Globus pallidus (tissue), 1 donor: ENCODE measurements at regions not wholly inside any gene's neighbourhood (a gene's known extent, or its start where the extent isn't known, plus 50 kb on each side); places are given as distances from the start of the nearest gene placed in this dataset.
"Not testable (repeated sequence)": the region's sequence is repeated elsewhere in the genome, so short reads cannot be mapped to it uniquely, and the experiment has no call there.

Source experiments
- DNase-seq: peaks from one replicate; pipeline ENCODE4 v3.0.0-alpha.2; 2015; ENCODE audit warnings: low spot score

DNA sequence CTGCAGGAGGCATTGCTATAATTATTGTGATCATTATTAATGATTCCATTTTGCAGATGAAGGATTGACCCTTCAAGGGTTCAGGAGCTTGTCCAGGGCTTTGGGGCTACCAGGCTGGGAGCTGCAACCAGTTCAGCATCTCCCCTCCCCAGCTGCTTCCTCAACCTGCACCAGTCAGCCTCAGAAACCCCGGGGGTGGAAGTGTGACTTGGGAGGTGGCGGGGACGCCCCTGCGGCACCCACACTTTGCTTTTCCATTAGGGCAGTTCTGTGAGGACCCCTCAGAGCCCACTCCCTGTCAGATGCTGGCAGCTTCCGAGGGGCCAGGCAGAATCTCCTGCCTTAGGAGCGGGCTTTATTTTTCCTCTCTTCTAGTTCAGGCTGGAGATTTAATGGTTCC lies 85.6 kb downstream of the OLFM1 start:
- no peak for DNase-seq

DNA sequence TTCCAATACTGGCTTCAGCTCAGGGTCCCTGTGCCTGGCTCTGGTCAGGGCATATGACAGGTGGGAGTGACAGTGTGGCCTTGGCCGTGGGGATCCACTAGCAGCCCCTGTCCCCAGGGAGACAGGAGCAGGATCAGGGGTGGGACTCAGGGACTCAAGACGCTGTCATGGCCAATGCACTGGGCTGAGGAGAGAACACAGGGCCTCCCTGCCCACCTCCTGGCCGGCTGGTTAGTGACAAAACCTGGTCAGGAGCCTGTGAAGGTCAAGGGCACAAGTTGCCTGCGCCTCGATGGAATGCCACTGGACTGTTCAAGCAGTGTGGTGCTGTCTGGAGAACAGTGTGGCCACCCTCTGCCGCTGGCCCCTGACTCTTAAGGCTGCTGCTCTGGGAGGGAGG lies 86.8 kb downstream of the OLFM1 start:
- DNase-seq, result no peak

DNA sequence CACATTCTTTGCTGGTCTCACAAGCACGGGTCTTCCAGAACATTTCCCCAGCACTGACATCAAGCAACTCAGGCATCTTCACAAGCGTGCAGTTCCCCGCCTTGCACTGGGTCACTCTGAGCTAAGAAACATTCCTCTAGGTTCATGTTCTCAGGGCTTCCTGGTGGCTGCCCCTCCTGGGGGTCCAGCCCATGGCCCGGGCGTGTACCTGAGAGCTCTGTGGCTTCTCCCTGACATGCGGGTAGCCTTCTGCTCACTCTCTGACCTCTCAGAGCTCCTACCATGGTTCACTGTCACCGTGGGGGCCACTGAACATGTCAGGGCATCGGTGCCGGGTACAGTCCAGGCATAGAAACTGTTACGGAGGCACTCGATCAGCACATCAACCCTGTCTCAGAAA lies 87.5 kb downstream of the OLFM1 start:
- DNase-seq, result no peak

DNA sequence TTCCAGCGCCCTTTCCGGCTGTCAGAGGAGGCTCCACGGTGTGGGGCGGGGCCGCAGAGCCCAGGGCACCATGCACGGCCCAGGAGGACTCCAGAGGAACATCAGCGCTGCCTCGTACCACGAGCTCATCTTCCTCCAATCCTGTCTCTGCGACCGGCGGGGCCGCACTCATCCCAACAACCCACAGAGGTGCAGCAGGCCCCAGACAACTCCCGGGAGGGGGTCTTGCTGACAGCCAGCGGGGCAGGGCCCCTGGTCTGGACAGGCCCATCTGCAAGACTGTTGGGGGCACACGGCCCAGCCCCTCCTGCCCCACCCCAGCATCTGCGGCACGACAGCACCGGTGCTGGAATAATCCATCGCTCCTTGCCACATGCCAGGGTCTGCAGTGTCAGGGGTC lies 88.8 kb downstream of the OLFM1 start:
- no peak for DNase-seq

DNA sequence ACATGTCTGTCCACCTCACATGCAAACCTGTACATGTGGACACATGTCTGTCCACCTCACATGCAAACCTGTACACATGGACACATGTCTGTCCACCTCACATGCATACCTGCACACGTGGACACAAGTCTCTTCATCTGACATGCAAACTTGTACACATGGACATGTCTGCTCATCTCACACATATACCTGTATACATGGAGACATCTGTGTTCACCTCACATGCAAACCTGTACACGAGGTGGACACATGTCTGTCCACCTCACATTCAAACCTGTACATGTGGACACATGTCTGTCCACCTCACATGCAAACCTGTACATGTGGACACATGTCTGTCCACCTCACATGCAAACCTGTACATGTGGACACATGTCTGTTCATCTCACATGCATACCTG lies 90.1 kb downstream of the OLFM1 start:
- DNase-seq, result not testable (repeated sequence)

DNA sequence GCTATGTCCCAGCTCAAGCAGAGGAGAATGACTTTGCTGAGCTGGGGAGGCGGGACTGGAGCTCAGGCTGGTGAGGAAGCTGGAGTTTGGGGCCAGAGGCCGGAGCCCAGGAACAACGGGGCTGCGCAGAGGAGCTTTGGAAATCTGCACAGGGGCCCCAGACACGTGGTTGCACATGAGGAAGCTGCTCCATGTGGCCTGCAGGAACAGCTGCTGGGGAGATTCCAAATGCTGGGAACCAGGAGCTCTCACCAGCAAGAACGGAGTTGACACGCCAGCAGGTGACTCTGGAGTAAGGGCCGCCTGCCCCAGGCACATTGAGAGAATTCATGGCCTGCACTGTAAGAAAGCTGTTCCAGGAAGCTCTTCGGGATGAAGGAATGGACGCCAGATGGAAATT lies 91.0 kb downstream of the OLFM1 start:
- no peak for DNase-seq

DNA sequence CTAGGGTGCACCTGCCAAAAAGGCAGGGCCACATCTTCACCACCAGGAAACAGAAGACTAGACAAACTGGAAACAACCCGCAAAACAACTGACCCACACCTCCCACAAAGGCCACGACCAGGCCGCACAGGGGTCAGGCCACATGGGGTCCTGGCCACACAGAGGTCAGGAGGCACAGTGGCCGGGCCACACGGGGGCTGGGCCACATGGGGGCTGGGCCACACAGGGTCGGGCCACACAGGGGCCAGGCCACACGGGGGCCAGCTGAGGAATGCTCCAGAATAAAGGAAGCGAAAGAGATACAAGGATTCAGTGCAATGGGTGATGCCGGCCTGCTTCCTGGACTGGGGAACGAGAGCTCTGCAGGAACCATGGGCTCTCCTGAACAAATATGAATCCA lies 91.6 kb downstream of the OLFM1 start:
- no peak for DNase-seq

DNA sequence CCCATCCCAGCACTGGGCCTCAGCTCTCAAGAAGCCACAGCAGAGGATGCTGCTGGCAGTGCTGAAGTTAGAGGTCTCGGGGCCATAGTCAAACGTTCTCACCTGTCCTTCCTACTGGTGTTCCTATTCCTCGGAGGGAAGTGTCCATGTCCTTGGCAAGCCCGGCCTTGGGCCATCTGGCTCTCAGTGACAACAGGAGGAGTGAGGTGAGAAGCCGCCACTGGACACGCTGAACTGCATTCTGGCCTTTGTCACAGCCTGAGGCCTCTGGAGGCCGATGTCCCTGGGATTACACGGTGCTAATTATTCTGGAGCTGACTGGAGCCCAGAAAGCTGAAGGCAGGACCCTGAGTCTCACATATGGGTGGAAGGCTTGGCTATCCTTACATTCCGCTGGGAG lies 92.5 kb downstream of the OLFM1 start:
- no peak for DNase-seq

DNA sequence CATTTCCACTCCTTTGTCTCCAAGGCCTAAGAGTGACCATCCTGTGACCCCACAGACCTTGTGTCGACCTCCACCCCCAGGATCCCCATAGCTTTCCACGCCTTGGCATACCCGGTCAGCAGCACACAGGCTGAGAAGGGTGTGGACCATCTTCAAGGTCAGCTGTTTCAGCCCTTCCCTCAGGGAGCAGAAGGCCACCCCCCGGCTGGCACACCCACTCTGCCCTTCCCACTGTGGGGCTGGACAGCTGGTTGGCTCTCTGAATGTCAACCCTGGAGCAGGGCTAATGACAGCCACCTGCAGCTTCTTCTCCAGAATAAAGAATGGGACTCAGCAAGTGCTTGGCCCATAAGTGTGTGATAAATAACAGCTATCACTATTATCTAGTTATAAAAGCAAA lies 93.1 kb downstream of the OLFM1 start:
- DNase-seq, result no peak

DNA sequence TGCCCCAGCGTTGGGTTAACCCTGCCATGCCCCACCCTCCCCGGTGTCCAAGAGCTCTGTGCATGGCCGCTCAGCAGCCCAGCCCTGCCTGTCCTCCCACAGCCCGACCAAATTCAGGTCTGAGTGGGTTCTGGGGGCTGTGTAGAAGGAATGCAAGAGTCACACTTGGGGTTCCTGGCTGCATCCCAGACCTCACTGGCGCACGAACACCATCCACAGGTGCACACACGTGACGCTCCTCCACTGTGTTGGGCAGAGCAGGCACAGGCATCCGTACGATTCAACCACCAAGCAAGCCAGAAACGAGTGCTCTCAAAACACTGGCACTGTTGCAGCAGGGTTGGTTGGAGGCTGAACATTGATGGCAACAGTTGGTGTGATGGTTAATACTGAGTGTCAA lies 93.9 kb downstream of the OLFM1 start:
- DNase-seq, result no peak

DNA sequence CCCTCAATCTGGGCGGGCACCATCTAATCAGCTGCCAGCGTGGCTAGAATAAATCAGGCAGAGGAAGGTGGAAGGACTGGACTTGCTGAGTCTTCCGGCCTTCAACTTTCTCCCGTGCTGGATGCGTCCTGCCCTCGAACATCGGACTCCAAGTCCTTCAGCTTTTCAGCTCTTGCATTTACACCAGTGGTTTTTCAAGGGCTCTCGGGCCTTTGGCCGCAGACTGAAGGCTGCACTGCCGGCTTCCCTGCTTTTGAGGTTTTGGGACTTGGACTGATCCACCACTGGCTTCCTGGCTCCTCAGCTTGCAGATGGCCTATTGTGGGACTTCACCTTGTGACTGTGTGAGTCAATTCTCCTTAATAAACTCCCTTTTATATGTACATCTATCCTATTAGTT lies 94.4 kb downstream of the OLFM1 start:
- not testable (repeated sequence) for DNase-seq

DNA sequence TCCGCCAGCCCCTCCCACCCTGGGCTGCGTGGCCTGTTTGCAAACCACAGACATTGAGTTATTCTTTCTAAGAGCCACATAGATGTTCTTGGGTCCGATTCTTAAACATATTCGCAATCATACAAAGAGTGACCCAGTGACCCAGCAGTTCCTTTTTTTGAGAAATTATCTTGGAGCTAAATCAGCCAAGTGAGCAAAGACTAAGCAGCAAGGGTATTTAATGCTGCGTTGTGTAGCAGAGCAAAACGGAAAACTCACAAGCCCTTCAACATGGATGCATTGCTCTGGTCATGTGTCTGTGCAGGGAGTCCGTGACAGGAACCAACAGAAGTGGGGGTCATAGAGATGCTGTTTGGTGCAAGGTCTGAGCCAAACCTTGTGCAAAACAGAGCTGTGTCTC lies 95.6 kb downstream of the OLFM1 start:
- DNase-seq, result no peak

DNA sequence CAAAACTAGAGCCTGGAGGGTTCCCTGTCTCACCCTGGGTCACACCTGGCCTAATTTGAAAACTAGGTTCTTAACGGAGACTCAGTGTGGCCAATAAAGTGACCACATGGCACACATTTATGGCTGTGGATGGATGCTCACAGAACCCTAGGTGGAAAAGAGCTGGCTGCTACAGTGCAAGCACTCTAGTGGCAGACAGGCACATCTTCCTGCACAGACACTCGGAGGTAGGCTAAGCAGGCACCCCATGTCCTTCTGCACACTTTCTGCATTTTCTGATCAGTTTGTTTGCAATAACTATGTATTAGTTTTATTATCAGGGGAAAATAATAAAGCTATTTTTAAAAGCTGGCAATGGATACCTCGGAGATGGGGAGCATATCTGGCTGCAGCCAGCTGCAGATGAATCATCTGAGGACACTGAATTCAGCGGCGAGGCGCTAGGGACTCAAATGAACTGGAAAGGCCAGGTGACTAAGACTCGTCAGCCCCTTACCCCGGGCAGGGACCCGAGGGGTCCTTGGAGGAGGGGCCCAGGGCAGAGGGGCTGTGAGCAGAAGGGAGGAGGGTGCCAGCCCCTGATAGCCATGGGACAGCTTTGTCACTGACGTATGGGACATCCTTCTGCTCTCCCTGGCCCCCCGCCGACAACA lies 96.2 kb downstream of the OLFM1 start:
- no peak for DNase-seq

DNA sequence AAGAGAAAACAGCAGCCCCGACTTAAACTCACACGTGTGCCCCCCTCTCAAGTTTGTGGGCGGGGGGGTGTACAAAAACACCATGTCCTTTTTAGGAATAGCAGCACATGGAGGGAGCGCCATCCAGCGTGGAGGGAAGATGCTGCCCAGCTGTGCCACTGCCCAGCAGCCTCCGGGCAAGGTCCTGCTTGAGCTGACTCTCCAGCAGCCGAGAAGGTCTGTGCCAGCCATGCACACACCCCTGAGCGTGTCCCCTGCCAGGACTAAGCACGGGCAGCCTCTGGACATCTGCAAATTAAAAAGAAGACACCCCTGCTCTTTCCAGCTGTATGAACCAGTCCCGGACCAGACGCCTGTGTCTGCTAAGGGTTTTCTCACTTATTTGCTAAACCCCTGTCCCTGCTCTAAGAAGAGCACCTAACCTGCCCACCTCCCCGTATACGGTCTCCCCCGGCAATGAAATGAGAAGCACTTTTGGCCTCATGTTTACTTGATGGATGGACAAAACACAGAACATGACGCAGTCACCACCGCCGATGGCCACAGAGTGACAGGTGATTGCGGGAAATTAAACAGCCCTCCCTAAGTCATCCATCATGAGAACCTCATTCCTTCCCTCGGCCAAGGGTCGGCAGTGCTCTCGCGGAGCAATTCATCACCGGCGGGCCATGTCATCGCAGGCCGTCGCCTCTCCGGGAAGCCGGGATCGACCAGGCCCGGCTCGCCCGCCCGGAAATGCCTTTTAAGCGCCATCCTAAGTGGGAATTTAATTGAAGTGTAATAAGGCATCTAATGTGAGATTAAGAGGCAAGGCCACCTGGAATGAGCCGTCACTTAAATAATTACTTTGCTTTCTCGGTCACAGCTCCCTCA lies 96.9 kb downstream of the OLFM1 start:
- no peak for DNase-seq

DNA sequence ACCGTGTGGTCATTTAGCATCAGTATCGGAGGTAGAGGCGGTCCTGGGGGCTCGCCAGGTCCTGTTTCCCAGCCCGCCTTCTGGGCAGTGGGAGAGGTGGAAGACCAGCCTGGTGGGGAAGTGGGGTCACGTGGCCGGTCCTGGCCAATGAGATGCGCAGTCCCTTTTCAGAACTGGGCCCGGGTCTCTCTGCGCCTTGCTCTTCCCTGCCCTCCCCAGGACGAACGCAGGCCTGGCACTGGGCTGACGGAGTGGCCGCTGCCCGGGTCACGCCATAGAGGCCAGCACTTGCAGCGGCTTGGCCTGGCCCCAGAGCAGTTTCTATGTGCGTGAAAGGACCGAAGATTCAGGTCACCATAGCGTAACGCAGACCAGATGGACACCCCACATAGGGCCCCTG lies 97.6 kb downstream of the OLFM1 start:
- no peak for DNase-seq

DNA sequence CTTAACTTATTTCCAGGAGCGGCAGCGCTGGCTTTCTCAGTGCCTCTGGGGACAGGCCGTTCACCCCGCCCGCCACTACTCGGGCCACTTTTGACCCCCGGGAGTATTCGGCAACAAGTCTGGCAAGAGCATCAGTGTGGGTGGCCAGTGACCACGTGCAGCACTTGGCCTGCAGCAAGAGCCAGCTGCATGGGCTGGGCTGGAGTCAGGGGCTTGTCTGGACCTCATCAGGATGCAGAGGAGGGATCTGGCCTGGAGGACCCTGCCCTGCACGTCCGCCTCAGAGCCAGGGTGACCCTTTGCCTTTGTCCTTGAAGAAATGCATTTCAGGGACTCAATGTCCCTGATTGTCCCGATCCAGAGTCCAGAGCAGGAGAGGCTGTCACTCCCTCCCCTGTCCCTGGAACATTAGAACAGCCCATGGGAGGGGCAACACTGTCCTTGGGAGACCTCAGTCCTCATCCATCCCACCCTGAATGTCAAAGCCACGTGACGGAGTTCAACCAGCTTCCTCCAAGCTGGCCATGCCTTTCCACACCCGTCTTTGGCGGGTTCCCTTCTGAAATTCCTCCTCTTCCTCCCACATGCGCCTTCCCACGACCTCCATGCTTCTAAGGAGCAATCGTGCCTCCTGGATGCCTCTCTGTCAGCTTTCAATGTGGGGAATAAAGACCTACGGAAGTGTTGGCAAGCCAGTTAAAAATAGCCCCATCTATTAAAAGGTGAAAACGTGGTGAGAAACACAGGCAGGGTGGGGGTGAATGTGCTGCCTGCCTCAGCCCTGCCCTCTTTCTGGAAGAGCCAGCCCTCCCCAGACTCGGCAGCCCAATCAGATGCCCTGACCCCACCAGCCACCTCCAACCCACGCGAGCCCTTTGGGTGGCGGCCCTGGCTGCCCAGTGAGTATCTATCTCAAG lies 99.0 kb downstream of the OLFM1 start:
- no peak for DNase-seq

DNA sequence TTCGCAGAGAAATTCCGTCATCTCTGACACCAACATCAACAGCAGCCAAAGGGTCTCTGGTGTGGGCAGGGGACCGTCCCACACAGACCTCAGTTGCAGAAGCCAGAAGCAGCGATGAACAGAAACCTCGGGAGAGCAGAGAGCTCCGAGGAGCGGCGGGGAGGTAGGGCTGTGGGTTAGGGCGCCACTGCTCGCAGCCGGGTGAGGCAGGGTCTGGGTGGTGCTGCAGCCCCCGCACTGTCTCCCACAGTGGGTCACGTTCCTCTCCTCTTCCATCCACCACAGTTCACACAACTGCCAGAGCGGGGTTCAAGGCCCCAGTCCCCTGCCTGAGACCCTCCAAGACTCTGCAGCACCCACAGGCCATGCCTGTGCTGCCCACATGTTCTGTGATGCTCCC lies 99.9 kb downstream of the OLFM1 start:
- no peak for DNase-seq

DNA sequence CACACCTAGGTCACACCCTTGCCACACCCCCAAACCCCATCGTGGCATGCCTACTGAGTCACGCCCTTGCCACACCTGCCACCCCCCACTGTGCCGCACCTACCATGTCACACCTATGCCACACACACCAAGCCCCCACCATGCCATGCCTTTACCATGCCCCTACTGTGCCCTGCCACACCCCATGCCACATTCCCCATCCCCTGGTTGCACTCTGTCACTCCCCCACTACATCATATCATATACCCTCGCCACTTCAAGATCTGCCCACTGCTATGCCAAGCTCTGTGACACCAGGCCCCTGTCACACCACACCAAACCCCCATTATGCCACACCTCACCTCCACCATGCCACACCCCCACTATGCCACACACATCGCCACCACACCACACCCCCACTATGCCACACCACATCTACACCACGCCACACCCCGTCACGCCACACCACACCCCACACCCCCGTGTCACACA lies 101.2 kb downstream of the OLFM1 start:
- no peak for DNase-seq

DNA sequence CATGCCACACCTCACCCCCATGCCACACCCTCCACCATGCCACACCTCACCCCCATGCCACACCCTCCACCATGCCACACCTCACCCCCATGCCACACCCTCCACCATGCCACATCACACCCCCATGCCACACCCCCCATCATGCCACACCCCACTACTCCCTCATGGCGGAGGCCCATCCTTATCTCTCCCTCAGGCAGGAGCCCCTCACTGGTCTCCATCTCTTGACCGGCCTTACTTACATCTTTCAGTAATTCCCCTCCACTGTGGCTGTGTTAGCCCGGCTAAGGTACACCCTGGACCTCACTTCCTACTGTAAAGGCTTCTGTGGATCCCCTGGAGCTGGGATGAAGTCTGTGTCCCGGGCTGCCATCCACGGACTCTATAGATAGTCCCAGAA lies 102.0 kb downstream of the OLFM1 start:
- no peak for DNase-seq

DNA sequence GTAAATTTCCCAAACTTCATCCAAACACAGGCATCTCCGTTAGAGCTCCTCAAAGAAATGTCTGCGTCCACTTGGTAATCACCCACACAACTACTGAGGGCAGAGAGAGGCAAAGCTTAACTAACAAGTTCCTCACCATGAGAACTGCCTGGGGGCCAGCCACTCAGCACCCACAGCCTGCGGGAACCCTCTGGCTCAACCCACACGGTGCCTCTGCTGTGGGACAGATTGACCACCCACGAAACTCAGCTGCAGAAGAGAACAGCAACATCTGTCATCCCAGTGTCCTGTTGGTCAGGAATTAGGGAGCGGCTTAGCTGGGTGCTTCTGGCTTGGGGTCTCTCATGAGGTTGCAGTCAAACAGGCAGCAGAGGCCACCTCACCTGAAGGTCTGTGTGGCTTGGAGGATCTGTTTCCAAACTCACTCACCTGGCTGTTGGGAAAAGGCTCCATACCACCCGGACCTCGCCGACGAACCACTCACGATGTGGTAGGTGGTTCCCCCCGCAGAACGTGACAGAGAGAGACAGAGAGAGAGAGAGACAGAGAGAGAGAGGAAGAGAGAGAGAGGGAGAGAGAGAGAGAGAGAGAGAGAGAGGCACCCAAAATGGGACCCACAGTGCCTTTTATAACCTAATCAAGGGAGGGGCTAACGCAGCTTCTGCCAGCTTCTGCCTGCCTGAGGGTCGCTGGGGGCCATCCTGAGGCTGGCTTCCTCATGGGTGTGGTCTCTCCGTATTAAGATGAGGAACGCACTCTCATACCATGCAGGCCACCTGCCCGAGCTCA lies 103.5 kb downstream of the OLFM1 start:
- DNase-seq, result no peak

DNA sequence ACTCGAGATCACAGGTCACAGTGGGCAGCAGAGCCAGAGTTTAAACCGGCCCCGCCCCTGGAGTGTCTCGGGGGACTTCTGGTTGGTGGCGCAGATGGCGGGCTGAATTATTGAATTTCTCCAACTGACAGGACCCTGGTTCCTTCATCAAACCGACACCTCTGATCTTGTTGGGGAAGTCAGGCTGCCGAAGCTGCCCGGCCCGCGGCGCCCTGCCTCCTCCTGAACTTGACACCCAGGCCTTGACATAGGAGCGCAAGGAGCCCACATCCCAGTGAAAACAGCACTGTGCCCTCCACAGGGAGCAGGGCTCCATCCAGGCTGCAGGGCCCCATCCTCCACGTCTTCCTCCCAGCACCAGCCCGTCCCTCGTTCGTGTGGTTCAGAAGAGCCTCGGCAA lies 105.2 kb downstream of the OLFM1 start:
- no peak for DNase-seq

DNA sequence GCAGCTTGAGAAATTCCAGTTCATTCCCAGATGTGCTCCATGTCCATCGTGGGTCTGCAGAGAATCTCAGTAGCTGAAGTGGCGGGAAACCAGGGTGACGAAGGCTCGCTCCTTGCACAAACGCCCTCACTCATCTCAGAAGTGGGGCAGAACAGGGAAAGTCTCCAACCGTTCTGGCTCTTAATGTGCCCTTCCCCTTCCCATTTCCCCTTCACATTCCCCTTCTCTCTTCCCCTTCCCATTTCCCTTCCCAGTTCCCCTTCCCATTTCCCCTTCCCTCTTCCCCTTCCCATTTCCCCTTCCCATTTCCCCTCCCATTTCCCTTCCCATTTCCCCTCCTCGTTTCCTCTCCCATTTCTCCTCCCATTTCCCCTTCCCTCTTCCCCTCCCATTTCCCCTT lies 108.5 kb downstream of the OLFM1 start:
- DNase-seq, result not testable (repeated sequence)
